ENCODE measurements at regions not wholly inside any gene's neighbourhood (a gene's known extent, or its start where the extent isn't known, plus 50 kb on each side); places are given as distances from the start of the nearest gene placed in this dataset.

DNA sequence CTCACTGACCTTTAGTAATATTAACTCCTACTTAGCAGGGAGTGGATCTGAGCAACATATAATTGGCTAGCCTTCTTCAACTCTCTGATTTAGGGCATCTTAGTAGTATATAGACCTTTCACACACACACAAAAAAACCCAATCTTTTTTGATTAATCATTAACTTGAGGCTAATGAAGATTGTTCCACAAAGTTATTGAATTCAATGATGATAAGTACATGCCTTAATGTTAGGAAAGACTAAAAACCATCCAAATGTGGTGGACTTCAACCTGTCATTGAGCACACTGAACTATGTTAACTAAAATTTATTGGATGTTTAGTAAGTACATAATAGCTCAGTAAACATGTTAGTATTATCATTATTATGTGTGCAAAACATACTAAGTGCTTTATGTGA is 179.4 kb upstream of the SLC25A13 start:
- DNase-seq (ENCODE audit: extremely low read depth, low read depth) = no peak
- no peak for TF ChIP-seq CTCF (IDR thresholded peaks at IDR 0.05; ENCODE audit: low read depth, low read length, missing control alignments)
- no peak overlapping the region for H3K4me3 ChIP-seq (replicated peaks; ENCODE audit: low read depth, low read length)

DNA sequence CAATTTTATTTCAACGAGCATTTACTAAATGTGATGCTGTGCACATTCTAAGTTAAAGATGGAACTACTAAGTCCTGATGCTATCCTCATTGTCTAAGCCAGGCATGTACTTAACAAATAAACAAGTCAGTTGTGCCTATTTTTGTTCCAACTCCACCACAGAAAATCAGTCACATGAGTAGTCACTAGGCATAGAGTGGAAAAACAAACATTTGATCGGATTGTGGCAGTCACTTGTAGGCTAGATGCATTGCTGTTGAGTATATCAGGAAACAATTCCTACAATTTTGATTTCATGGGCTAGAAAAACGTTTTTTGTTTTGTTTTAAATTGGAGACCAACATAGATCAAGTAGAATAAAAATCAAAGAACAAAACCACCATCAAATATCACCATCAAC is 177.6 kb upstream of the SLC25A13 start:
- no peak overlapping the region for H3K4me3 ChIP-seq (replicated peaks; ENCODE audit: low read depth, low read length)
- DNase-seq (ENCODE audit: extremely low read depth, low read depth) = no peak
- TF ChIP-seq CTCF (IDR thresholded peaks at IDR 0.05; ENCODE audit: low read depth, low read length, missing control alignments) = no peak

DNA sequence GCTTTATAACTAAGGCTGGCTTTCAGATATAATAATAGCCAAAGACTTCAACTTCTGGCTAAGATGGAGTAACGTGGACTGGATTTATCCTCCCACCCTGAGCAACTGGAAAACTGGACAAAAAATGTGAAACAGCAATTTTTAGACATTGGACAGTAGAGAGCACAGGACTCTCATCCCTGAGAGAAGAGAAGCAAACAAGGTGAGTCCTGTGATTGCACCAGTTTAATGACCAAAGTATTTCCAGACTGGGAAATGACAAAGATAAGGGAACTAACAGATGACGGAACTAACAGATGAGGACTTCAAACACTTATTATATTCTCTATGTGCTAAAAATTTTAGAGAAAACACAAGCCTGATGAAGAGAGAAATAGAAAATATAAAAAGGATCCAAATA is 175.7 kb upstream of the SLC25A13 start:
- no peak for TF ChIP-seq CTCF (IDR thresholded peaks at IDR 0.05; ENCODE audit: low read depth, low read length, missing control alignments)
- no peak overlapping the region for H3K4me3 ChIP-seq (replicated peaks; ENCODE audit: low read depth, low read length)
- DNase-seq (ENCODE audit: extremely low read depth, low read depth) = no peak

GRCh38 chr7:96495751-96496216 is 173.9 kb upstream of the SLC25A13 start:
- no peak for DNase-seq (ENCODE audit: extremely low read depth, low read depth)
- no peak for TF ChIP-seq CTCF (IDR thresholded peaks at IDR 0.05; ENCODE audit: low read depth, low read length, missing control alignments)
- H3K4me3 ChIP-seq (replicated peaks; ENCODE audit: low read depth, low read length) = no peak overlapping the region

DNA sequence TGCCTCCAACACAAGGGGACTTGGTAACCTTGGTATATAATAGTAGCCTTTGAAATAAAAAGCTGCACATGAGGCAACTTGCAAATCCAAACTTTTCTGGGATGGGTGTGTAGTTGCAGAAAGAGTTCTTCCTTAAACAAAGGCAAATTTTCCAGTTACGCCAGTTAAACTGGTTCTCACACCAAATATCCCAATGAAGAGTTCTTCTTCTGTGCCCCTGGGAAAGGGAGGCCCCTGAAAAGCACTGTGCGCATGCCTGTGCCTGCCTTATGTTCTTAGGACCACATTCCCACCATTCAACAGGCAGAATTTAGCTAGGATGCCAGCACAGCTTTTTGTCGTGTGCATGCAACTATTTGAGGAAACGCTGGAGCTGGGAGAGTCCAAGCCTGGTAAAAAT is 164.8 kb upstream of the SLC25A13 start:
- no peak for TF ChIP-seq CTCF (IDR thresholded peaks at IDR 0.05; ENCODE audit: low read depth, low read length, missing control alignments)

DNA sequence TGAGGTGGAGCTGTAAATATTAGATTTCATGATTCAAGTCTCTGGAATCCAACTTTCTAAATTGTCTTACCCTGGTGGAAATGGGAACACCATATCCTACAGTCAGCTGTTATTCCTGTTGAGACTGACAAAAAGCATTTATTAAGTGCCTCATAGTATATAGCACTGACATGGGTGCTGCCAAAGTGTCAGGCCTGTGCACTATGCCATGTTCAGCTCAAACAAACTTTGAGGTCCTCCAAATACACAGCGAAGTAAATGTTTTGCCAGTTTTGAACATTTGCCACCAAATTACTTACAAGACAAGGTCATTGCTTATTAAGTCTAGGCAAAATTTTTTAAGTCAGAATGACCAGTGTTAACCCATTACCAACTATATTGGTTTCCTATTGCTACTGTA is 162.9 kb upstream of the SLC25A13 start:
- H3K4me3 ChIP-seq (replicated peaks; ENCODE audit: low read depth, low read length) = no peak overlapping the region
- DNase-seq (ENCODE audit: extremely low read depth, low read depth) = no peak
- no peak for TF ChIP-seq CTCF (IDR thresholded peaks at IDR 0.05; ENCODE audit: low read depth, low read length, missing control alignments)

More for the DNA sequence above, 164.8 kb upstream of the SLC25A13 start:
- H3K4me3 ChIP-seq (replicated peaks; ENCODE audit: low read depth, low read length) = no peak overlapping the region
- no peak for DNase-seq (ENCODE audit: extremely low read depth, low read depth)

DNA sequence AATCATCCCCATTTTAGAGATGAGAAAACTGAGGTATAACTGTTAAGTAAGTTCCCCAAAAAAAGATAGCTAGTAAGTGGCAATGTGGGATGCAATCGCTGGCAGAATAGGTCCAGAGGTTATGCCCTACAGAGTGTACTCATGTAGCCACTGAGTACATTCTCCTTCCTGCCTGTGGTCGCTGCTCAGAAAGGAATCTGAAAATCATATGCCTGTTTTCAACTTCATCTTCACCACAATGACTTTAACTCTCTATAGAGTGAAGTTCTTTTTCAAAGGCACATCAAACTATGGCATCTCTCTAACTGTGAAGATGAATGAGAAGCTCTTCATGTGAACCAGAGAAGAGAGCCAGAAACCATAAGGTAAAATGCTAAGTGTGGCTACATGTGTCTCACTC is 162.2 kb upstream of the SLC25A13 start:
- DNase-seq (ENCODE audit: extremely low read depth, low read depth) = no peak
- no peak for TF ChIP-seq CTCF (IDR thresholded peaks at IDR 0.05; ENCODE audit: low read depth, low read length, missing control alignments)
- no peak overlapping the region for H3K4me3 ChIP-seq (replicated peaks; ENCODE audit: low read depth, low read length)

Measured in HFF-Myc (cell line).